ENCODE measurements at regions not wholly inside any gene's neighbourhood (a gene's known extent, or its start where the extent isn't known, plus 50 kb on each side); places are given as distances from the start of the nearest gene placed in this dataset.

GRCh38 chr6:71419217-71420094, 130.8 kb downstream of the OGFRL1 start:
- TF ChIP-seq TEAD4 (IDR thresholded peaks at IDR 0.05) (no peak), YY1 (IDR thresholded peaks at IDR 0.05; ENCODE audit: low read depth) (no peak), MAX (IDR thresholded peaks at IDR 0.05) (no peak), TCF12 (IDR thresholded peaks at IDR 0.05; ENCODE audit: low read depth) (no peak), REST (IDR thresholded peaks at IDR 0.05; ENCODE audit: low read depth) (no peak)

Data from Ishikawa (cell line).